ENCODE measurements at regions not wholly inside any gene's neighbourhood (a gene's known extent, or its start where the extent isn't known, plus 50 kb on each side); places are given as distances from the start of the nearest gene placed in this dataset.

DNA sequence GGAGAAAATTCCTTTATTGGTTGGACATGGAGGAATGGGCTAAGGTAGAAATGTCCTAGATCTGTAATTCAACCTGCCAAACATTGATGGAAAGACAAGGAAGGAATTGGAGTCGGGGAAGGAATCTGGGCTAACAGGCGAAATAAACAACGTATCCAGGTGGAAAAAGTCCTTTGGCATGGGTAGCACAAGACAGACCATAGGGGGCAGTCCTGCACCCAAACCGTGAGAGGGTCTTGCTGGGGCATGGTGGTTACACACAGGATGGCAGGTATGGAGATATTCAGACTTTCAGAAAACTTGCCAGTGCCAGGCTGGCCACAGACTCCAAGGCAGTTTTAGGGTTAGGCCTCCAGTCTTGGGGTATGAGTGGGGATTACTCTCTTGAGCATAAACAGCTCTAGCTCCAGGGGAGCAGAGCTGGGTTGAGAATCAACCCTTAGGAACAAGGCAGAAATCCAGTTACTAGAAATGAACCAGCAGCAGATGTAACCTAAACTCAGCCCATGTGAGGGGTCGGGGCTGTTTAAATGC, 188.6 kb upstream of the GDF10 start:
- Mint-ChIP-seq H3K36me3 (ENCODE audit: insufficient read depth, unreplicated experiment) (no peaks in the 10 kb centered on the region), H3K4me3 (ENCODE audit: low read depth, unreplicated experiment) (no peak overlapping the region), H3K9me3 (ENCODE audit: low read depth, unreplicated experiment) (no peaks in the 10 kb centered on the region), H3K27ac (ENCODE audit: unreplicated experiment) (no peak overlapping the region), H3K4me1 (ENCODE audit: low read depth, unreplicated experiment) (no peaks in the 10 kb centered on the region), H3K27me3 (ENCODE audit: unreplicated experiment) (peaks cover 13% of the 10 kb centered on the region)
- DNase-seq, result no peak
- TF ChIP-seq, protein P1, sequence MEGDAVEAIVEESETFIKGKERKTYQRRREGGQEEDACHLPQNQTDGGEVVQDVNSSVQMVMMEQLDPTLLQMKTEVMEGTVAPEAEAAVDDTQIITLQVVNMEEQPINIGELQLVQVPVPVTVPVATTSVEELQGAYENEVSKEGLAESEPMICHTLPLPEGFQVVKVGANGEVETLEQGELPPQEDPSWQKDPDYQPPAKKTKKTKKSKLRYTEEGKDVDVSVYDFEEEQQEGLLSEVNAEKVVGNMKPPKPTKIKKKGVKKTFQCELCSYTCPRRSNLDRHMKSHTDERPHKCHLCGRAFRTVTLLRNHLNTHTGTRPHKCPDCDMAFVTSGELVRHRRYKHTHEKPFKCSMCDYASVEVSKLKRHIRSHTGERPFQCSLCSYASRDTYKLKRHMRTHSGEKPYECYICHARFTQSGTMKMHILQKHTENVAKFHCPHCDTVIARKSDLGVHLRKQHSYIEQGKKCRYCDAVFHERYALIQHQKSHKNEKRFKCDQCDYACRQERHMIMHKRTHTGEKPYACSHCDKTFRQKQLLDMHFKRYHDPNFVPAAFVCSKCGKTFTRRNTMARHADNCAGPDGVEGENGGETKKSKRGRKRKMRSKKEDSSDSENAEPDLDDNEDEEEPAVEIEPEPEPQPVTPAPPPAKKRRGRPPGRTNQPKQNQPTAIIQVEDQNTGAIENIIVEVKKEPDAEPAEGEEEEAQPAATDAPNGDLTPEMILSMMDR (IDR thresholded peaks at IDR 0.05; ENCODE audit: unreplicated experiment), result no peak
- intact Hi-C loops (cut with micrococcal nuclease; ENCODE audit: unreplicated experiment), result no loop called here
- CTCF ChIA-PET, result no interaction called here
- BruUV-seq (replicated peaks), result no TSS peak

DNA sequence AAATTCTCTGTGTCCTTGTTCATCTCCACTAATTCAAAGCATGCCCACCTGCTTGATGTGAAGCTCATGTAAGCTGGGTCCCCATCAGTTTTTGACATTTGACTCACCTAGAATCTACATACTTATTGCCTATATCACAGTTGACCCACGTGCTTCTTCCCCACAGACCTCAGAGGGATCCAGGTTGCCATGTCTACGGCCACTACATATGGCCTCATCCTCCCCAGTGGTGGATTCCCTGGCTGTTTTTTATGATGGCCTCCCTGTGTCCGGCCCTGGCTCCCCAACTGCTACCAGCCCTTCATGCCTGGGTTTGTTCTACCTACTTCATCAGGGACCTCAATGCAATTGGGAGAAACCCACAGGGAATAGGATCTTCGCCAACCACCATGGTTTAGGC, 187.4 kb upstream of the GDF10 start:
- no peaks in the 10 kb centered on the region for H3K9me3 Mint-ChIP-seq (ENCODE audit: low read depth, unreplicated experiment)
- H3K4me1 Mint-ChIP-seq (ENCODE audit: low read depth, unreplicated experiment), result no peaks in the 10 kb centered on the region
- peaks cover 13% of the 10 kb centered on the region for H3K27me3 Mint-ChIP-seq (ENCODE audit: unreplicated experiment)
- CTCF ChIA-PET, result no interaction called here
- no peak overlapping the region for H3K27ac Mint-ChIP-seq (ENCODE audit: unreplicated experiment)
- H3K4me3 Mint-ChIP-seq (ENCODE audit: low read depth, unreplicated experiment), result no peak overlapping the region
- no peak for DNase-seq
- BruUV-seq (replicated peaks), result no TSS peak
- no peaks in the 10 kb centered on the region for H3K36me3 Mint-ChIP-seq (ENCODE audit: insufficient read depth, unreplicated experiment)
- intact Hi-C loops (cut with micrococcal nuclease; ENCODE audit: unreplicated experiment), result no loop called here
- TF ChIP-seq, protein P1 (IDR thresholded peaks at IDR 0.05; ENCODE audit: unreplicated experiment), result no peak

DNA sequence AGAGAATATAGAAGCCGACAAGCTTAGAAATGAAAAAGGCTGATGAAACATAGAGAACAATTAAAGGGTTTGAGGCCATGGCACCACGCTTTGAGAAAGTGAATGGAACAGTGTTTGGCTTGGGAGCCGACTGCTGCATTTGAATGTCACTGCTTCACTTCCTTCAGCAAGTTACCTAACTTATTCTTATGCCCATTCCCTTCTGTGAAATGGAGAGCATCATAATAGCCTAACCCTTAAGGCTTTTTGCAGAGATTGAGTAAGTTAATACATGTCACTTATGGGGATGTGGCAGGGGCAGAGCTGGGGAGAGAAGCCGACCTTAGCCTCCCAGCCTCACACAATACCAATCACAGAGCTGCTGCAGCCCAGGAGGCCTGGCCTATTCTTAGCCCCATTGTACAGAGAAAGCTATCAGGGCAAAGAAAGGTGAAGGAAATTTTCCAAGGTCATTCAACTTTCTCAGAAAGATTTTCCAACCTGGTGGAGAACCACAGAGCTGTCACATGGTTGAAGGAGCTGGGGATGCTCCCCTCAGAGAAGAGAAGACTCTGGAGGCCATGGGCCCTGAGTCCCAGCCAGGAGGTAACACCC, 186.0 kb upstream of the GDF10 start:
- no peaks in the 10 kb centered on the region for H3K9me3 Mint-ChIP-seq (ENCODE audit: low read depth, unreplicated experiment)
- no peak overlapping the region for H3K4me3 Mint-ChIP-seq (ENCODE audit: low read depth, unreplicated experiment)
- intact Hi-C loops (cut with micrococcal nuclease; ENCODE audit: unreplicated experiment), result no loop called here
- H3K27ac Mint-ChIP-seq (ENCODE audit: unreplicated experiment), result no peak overlapping the region
- peaks cover 13% of the 10 kb centered on the region for H3K27me3 Mint-ChIP-seq (ENCODE audit: unreplicated experiment)
- no peak for DNase-seq
- CTCF ChIA-PET, result no interaction called here
- TF ChIP-seq, protein P1 (IDR thresholded peaks at IDR 0.05; ENCODE audit: unreplicated experiment), result no peak
- BruUV-seq (replicated peaks), result no TSS peak
- no peaks in the 10 kb centered on the region for H3K36me3 Mint-ChIP-seq (ENCODE audit: insufficient read depth, unreplicated experiment)
- no peaks in the 10 kb centered on the region for H3K4me1 Mint-ChIP-seq (ENCODE audit: low read depth, unreplicated experiment)

DNA sequence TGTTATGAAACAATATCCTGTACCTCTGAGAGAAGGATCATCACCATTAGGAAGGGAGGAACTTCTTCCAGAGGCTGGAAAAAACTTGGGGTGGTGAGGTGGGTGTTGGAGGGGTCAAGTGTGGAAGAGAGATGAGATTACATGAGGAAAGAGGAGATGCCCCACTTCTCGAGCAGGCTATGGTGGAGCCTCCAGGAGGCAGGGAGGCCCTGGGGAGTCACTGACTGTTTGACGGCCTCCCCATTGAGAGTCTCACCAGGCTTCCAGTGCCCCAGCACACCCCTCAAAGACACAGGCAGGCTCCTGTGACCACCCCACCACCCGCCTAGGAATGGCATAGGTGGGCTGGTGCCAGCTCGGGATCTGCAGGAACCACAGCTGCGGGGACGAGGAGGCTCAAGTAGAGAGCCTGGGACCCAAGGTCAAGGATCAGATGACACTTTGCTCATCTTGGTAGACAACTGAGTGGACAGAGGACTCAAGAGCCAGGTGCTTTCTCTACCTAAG, 185.3 kb upstream of the GDF10 start:
- H3K27ac Mint-ChIP-seq (ENCODE audit: unreplicated experiment), result no peak overlapping the region
- no peak overlapping the region for H3K4me3 Mint-ChIP-seq (ENCODE audit: low read depth, unreplicated experiment)

More for the DNA sequence above, 185.3 kb upstream of the GDF10 start:
- Mint-ChIP-seq H3K9me3 (ENCODE audit: low read depth, unreplicated experiment) (no peaks in the 10 kb centered on the region), H3K36me3 (ENCODE audit: insufficient read depth, unreplicated experiment) (no peaks in the 10 kb centered on the region), H3K4me1 (ENCODE audit: low read depth, unreplicated experiment) (no peaks in the 10 kb centered on the region), H3K27me3 (ENCODE audit: unreplicated experiment) (peaks cover 13% of the 10 kb centered on the region)
- intact Hi-C loops (cut with micrococcal nuclease; ENCODE audit: unreplicated experiment), result no loop called here
- BruUV-seq (replicated peaks), result no TSS peak
- no peak for DNase-seq
- CTCF ChIA-PET, result no interaction called here
- TF ChIP-seq, protein P1 (IDR thresholded peaks at IDR 0.05; ENCODE audit: unreplicated experiment), result no peak

All from Calu3 (cell line).